Cardiac muscle cell (in vitro differentiated cells and primary cell): ENCODE measurements at regions not wholly inside any gene's neighbourhood (a gene's known extent, or its start where the extent isn't known, plus 50 kb on each side); places are given as distances from the start of the nearest gene placed in this dataset.
"Not testable (repeated sequence)": the region's sequence is repeated elsewhere in the genome, so short reads cannot be mapped to it uniquely, and the experiment has no call there.

Experiments used
- DNase-seq, 2 donors: peaks; one replicate each; pipeline versions ENCODE4 v3.0.0 to v3.0.0-alpha.2; 2010 to 2017; ENCODE audit warnings: low read depth in 1 of 2, low spot score in 1 of 2
- H3K27ac ChIP-seq: fragments of 200-600 bp; sonication (generic); 2 replicates; pipeline ENCODE4 v1.5.1; 2016
- H3K27me3 ChIP-seq: fragments of 200-600 bp; sonication (generic); 2 replicates; pipeline ENCODE4 v1.6.0; 2016; ENCODE audit warnings: control low read depth
- H3K36me3 ChIP-seq: fragments of 200-600 bp; sonication (generic); 2 replicates; pipeline ENCODE4 v1.5.1; 2016; ENCODE audit warnings: control low read depth
- H3K4me1 ChIP-seq: fragments of 200-600 bp; sonication (generic); 2 replicates; pipeline ENCODE4 v1.8.1; 2017; ENCODE audit warnings: low read depth, mild to moderate bottlenecking, mixed run types
- H3K4me3 ChIP-seq: fragments of 200-600 bp; sonication (generic); 2 replicates; pipeline ENCODE4 v1.5.1; 2016; ENCODE audit warnings: mild to moderate bottlenecking
- H3K9me3 ChIP-seq: fragments of 200-600 bp; sonication (generic); 2 replicates; pipeline ENCODE4 v1.5.1; 2017; ENCODE audit warnings: low read depth, mild to moderate bottlenecking, control low read depth
- TF ChIP-seq, protein P1 (sequence below): IDR thresholded peaks from 2 replicates; pipeline ENCODE4 v1.5.1; 2012; ENCODE audit warnings: low read depth, mild to moderate bottlenecking, low read length

GRCh38 chr1:144516172-144516571 lies 54.7 kb upstream of the NBPF15 start:
- not testable (repeated sequence) for H3K9me3 ChIP-seq, H3K4me1 ChIP-seq, H3K27me3 ChIP-seq, H3K4me3 ChIP-seq, H3K36me3 ChIP-seq, DNase-seq, H3K27ac ChIP-seq

GRCh38 chr1:144516906-144517305 lies 55.4 kb upstream of the NBPF15 start:
- H3K9me3 ChIP-seq, H3K27ac ChIP-seq, H3K36me3 ChIP-seq, H3K4me1 ChIP-seq, H3K4me3 ChIP-seq, DNase-seq, H3K27me3 ChIP-seq: not testable (repeated sequence)

DNA sequence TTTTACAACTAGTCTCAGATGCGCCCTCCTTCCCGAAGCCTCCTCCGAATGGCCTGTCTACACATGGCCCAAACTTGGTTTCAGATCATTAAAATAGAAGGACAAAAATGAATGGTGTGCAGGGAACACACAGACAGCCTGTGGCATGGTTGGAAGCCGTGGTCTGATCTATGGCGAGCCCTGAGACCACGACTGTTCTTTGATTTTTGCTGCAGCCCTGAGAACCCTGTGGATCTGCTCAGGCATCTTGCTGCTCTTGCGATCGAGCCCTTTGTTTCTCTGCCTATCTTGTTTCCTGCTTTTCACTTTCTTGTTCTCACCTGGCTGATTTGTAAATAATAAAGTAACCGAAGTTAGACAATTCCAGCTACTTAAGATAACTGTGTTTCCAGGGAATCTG lies 57.0 kb upstream of the NBPF15 start:
- DNase-seq, H3K27ac ChIP-seq: not testable (repeated sequence)

GRCh38 chr1:144519528-144520189 lies 58.2 kb upstream of the NBPF15 start:
- H3K9me3 ChIP-seq, H3K4me1 ChIP-seq, H3K4me3 ChIP-seq, H3K36me3 ChIP-seq, H3K27me3 ChIP-seq, H3K27ac ChIP-seq: not testable (repeated sequence)
- peak in 1 of 2 donors; percentile 1 for DNase-seq

More for the DNA sequence above, 57.0 kb upstream of the NBPF15 start:
- H3K4me1 ChIP-seq, H3K27me3 ChIP-seq, H3K36me3 ChIP-seq, H3K9me3 ChIP-seq, H3K4me3 ChIP-seq: not testable (repeated sequence)

DNA sequence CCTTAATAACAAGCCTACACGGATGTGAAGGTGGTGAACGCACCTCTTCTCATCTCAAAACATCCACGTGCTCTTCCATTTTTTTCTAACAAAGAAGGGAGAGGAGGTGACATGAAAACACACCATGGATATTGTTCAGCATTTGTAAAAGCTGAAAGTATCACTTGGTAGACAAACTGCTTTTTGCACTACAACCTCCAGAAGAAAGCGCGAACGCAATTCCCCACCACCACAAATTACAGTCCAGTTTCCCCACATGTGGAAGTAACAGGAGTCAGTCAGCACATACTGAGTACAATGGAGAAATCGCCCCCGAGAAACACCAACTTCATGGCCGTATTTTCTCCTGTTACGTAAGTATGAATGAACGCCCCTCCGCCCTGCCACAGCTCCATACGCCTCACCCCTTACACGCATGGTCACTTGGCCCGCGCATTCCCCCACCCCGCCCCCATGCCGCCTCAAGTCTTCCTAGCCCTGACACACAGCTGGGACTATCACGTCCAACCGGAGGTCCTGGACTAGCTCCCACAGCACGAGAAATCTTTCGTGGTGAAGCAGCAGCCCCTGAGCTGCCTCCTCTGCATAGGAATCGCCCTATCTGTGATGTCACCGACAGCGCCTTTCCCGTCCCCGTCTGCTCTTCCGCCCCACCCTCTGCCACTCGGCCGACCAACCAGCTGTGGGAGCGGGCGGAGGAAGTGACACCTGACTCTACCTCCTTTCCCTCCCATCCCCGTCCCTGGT lies 62.4 kb upstream of the NBPF15 start:
- not testable (repeated sequence) for H3K27me3 ChIP-seq, H3K4me1 ChIP-seq, H3K9me3 ChIP-seq, H3K36me3 ChIP-seq
- peak; percentile 59 to 65 for DNase-seq
- Histone ChIP-seq H3K4me3 (peak overlapping the region; percentile 21), H3K27ac (peak overlapping the region; percentile 99)

DNA sequence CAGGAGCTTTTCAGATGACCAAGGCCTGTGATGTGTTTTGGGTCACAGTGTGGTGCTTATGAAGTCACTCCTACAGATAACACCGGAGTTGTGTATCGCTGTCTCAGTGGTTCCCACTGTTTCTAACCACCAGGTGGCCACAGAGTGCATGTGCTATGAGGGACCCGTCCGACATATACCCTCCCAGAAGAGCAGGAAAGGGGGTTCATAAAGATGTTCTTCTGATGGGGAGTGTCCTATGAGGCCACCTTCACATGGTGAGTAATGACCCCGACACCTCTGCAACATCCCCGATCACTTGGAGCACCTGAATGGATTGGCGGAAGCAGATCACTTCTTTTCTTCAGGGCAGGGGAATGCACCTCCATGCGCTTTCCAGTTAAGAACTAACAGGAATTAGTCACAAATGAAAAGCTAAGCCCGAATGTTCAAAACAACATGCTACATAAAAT lies 60.5 kb upstream of the PPIAL4F start:
- not testable (repeated sequence) for H3K27me3 ChIP-seq, DNase-seq
- TF ChIP-seq, protein P1, sequence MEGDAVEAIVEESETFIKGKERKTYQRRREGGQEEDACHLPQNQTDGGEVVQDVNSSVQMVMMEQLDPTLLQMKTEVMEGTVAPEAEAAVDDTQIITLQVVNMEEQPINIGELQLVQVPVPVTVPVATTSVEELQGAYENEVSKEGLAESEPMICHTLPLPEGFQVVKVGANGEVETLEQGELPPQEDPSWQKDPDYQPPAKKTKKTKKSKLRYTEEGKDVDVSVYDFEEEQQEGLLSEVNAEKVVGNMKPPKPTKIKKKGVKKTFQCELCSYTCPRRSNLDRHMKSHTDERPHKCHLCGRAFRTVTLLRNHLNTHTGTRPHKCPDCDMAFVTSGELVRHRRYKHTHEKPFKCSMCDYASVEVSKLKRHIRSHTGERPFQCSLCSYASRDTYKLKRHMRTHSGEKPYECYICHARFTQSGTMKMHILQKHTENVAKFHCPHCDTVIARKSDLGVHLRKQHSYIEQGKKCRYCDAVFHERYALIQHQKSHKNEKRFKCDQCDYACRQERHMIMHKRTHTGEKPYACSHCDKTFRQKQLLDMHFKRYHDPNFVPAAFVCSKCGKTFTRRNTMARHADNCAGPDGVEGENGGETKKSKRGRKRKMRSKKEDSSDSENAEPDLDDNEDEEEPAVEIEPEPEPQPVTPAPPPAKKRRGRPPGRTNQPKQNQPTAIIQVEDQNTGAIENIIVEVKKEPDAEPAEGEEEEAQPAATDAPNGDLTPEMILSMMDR: peak; percentile 30

GRCh38 chr1:144533480-144533879 lies 59.2 kb upstream of the PPIAL4F start:
- H3K27me3 ChIP-seq, H3K36me3 ChIP-seq, H3K4me1 ChIP-seq, H3K27ac ChIP-seq, H3K4me3 ChIP-seq, DNase-seq, H3K9me3 ChIP-seq: not testable (repeated sequence)

More for the DNA sequence above, 60.5 kb upstream of the PPIAL4F start:
- H3K27ac ChIP-seq, H3K36me3 ChIP-seq, H3K4me1 ChIP-seq, H3K4me3 ChIP-seq, H3K9me3 ChIP-seq: not testable (repeated sequence)

GRCh38 chr1:144534286-144534685 lies 58.4 kb upstream of the PPIAL4F start:
- not testable (repeated sequence) for DNase-seq, H3K4me3 ChIP-seq, H3K27me3 ChIP-seq, H3K4me1 ChIP-seq, H3K36me3 ChIP-seq, H3K27ac ChIP-seq, H3K9me3 ChIP-seq

DNA sequence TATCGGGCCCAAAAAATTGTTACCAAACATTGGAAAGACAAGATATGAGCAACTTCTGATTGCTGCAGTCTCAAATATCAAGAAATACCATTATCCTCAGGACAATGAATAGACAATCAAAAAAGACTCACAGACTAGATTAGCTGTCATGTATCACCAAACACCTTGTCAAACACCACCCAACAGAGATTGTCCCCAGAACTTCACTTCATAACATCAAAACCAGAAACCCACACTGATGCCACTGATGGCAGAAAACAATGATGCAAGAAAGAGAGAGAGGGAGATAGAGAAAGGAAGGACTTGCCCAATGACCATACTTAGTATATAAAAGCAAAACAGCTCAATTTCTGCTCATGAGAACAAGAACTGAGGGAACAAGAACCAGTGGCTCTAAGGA lies 56.0 kb upstream of the PPIAL4F start:
- H3K4me1 ChIP-seq, H3K4me3 ChIP-seq, H3K36me3 ChIP-seq, H3K9me3 ChIP-seq, DNase-seq, H3K27ac ChIP-seq, H3K27me3 ChIP-seq: not testable (repeated sequence)

- H3K27ac ChIP-seq, H3K36me3 ChIP-seq, H3K27me3 ChIP-seq, H3K4me3 ChIP-seq, H3K4me1 ChIP-seq, H3K9me3 ChIP-seq, DNase-seq: not testable (repeated sequence)
Measured at GRCh38 chr1:144537234-144537633, 55.5 kb upstream of the PPIAL4F start.

GRCh38 chr1:144538736-144539135 lies 54.0 kb upstream of the PPIAL4F start:
- H3K36me3 ChIP-seq, H3K4me3 ChIP-seq, DNase-seq, H3K27ac ChIP-seq, H3K27me3 ChIP-seq, H3K4me1 ChIP-seq, H3K9me3 ChIP-seq: not testable (repeated sequence)

GRCh38 chr1:144539191-144539960 lies 53.3 kb upstream of the PPIAL4F start:
- not testable (repeated sequence) for H3K27ac ChIP-seq, H3K4me3 ChIP-seq, H3K4me1 ChIP-seq, H3K27me3 ChIP-seq, DNase-seq, H3K9me3 ChIP-seq, H3K36me3 ChIP-seq
